Stimulated activated naive B cell treated with anti-CD40 and anti-IgM and Interleukin-4, amounts not matched to agents 10 μg/mL and 1 μg/mL and 100 μg/mL, for 72 hours (primary cell): ENCODE measurements at regions not wholly inside any gene's neighbourhood (a gene's known extent, or its start where the extent isn't known, plus 50 kb on each side); places are given as distances from the start of the nearest gene placed in this dataset.
A peak's percentile ranks its signal among the peaks of the same experiment; 100 is the strongest.

Experiments
- ATAC-seq, 2 donors: fragments of 150-1000 bp; cut with Tn5 transposase; replicated peaks; 2 replicates each; pipeline ENCODE4 v1.10.0; 2021; ENCODE audit warnings: moderate library complexity in 1 of 2
- DNase-seq: peaks from one replicate; pipeline ENCODE4 v3.0.0; 2021
- H3K27ac Mint-ChIP-seq: one replicate; pipeline ENCODE4 v1.8.0; 2022; ENCODE audit warnings: mild to moderate bottlenecking, mixed read lengths
- H3K27me3 Mint-ChIP-seq, 2 donors: one replicate each; pipeline ENCODE4 v1.8.0; 2022; ENCODE audit warnings: mixed read lengths in 2 of 2
- H3K36me3 Mint-ChIP-seq, 2 donors: one replicate each; pipeline ENCODE4 v1.8.0; 2022; ENCODE audit warnings: mixed read lengths in 2 of 2, mild to moderate bottlenecking in 1 of 2
- H3K4me1 Mint-ChIP-seq, 2 donors: one replicate each; pipeline ENCODE4 v1.8.0; 2022; ENCODE audit warnings: mixed read lengths in 2 of 2, mild to moderate bottlenecking in 1 of 2
- H3K4me3 Mint-ChIP-seq, 2 donors: one replicate each; pipeline ENCODE4 v1.8.0; 2022; ENCODE audit warnings: mild to moderate bottlenecking in 2 of 2, mixed read lengths in 2 of 2, moderate library complexity in 1 of 2
- H3K9me3 Mint-ChIP-seq, 2 donors: one replicate each; pipeline ENCODE4 v1.8.0; 2022; ENCODE audit warnings: mixed read lengths in 2 of 2, mild to moderate bottlenecking in 1 of 2

DNA sequence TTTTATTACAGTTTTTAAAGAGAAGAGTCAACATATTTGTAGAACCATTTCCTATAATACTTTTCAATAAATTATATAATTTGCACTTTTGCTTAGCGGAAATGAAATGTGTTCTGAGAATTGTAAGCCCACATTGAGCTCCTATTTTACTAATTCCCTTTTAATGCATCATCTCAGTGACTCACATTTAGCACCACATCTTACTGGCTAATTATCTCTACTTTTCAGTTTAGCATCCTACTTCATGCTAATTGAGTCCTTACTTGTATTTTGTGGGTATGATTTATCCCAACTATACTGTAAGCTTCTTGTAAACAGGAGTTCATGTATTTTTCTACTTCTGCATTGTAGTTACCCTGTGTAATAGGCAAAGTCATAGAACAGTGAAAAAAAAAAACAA lies 67.5 kb downstream of the TMX1 start:
- Mint-ChIP-seq H3K9me3 (peaks cover 0 to 2% of the 10 kb centered on the region in 2 donors), H3K4me3 (no peak overlapping the region), H3K27me3 (peaks cover 0 to 13% of the 10 kb centered on the region in 2 donors), H3K4me1 (peaks cover 0 to 3% of the 10 kb centered on the region in 2 donors), H3K36me3 (no peaks in the 10 kb centered on the region), H3K27ac (no peak overlapping the region)
- ATAC-seq (no peak), DNase-seq (no peak)

DNA sequence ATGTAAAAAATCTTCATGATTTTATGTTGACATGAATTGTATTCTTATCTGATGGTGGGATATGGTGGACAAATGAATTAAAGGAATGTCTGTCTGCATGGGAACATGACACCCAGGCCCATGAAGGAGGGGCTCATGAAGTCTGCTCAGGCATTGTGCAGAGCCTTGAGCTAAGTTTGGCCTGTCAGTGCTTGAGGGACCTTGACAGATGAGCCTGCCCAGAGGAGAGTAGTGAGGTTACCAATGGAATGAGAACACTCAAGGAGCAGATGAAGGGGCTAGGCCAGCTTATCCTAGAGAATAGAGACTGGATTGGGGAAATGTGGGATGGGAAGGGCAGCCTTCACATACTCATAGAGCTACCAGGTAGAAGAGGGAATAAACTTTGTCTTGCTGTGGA lies 68.8 kb downstream of the TMX1 start:
- Mint-ChIP-seq H3K27ac (no peak overlapping the region), H3K9me3 (peaks cover 0 to 2% of the 10 kb centered on the region in 2 donors), H3K4me1 (no peaks in the 10 kb centered on the region), H3K27me3 (peaks cover 0 to 13% of the 10 kb centered on the region in 2 donors), H3K36me3 (no peaks in the 10 kb centered on the region), H3K4me3 (no peak overlapping the region)
- ATAC-seq (no peak), DNase-seq (no peak)

DNA sequence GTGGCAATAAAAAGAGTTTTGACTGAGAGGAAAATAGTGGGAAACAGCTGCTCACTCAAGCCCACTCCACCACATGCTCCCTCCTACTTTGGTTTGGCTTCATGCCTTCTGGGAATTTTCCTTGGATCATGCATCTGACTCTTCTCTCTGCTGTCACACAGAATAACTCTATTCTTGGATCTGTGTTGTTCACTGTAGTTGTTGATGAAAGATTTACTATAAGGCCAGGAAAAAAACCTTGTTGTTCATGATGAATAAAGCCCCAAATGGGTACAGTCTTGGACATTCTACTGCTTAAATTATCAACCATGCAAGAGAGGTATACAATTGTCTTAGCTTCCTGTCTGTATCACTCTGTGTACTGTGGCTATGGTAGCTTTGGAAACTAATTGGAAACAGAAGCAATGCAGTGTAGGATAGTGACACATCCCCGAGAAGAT lies 70.5 kb downstream of the TMX1 start:
- no peak overlapping the region for H3K4me3 Mint-ChIP-seq

DNA sequence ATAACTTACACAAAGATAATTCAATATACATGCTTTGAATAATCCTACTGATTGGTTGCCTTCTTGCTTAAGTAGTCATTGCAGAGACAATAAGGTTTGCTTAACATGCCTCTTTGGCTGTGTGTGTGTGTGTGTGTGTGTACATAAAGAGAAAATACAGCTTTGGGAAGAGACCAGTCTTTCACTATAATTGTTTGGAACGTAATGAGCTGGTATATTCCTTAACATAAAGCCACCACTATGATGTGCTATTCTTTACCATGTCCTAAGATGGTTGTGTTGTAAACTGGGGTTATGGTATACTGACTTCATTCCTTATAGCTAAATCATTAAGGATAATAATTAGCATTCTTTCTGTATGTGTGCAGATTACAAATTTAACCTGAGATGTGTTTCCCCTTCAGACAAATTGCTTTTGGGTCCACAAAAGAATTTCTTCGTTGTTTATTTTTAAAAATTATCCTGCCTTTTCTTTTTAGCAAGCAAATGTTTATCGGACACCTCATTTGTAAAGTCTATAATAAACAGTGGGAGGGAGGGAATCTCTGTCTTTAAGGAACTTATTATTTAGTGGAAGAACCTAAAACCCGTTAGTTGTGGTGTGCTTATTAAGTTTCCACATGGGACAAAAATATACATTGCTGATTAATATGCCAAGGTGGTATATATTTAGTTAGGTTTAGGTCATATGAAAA lies 74.4 kb downstream of the TMX1 start:
- Mint-ChIP-seq H3K4me3 (no peak overlapping the region), H3K9me3 (no peaks in the 10 kb centered on the region), H3K36me3 (no peaks in the 10 kb centered on the region), H3K27me3 (peaks cover 0 to 13% of the 10 kb centered on the region in 2 donors), H3K4me1 (no peaks in the 10 kb centered on the region), H3K27ac (no peak overlapping the region)
- no peak for DNase-seq
- no peak for ATAC-seq

More for the DNA sequence above, 70.5 kb downstream of the TMX1 start:
- Mint-ChIP-seq H3K27ac (no peak overlapping the region), H3K9me3 (peaks cover 0 to 2% of the 10 kb centered on the region in 2 donors), H3K36me3 (no peaks in the 10 kb centered on the region), H3K27me3 (peaks cover 0 to 13% of the 10 kb centered on the region in 2 donors), H3K4me1 (no peaks in the 10 kb centered on the region)
- DNase-seq: no peak
- no peak for ATAC-seq

DNA sequence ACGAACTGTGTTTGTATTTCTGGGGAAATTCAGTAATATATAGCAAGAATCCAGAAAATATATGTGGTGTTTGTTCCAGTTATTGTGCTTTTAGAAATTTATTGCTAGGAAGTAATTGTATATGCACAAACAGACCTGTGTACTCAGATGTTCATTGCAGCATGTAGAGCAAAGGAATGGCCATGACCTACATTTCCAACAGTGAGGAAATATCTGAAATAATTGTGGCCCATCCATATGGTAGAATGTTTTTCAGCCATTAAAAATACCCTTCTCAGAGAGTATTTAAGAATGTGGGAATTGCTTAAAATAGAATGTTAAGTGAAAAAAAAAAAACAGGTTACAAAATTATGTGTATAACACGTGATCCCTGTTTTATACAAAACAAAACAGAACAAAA lies 77.3 kb downstream of the TMX1 start:
- Mint-ChIP-seq H3K36me3 (no peaks in the 10 kb centered on the region), H3K4me3 (no peak overlapping the region), H3K27me3 (no peaks in the 10 kb centered on the region), H3K27ac (no peak overlapping the region), H3K9me3 (no peaks in the 10 kb centered on the region), H3K4me1 (no peaks in the 10 kb centered on the region)
- ATAC-seq (no peak), DNase-seq (no peak)

DNA sequence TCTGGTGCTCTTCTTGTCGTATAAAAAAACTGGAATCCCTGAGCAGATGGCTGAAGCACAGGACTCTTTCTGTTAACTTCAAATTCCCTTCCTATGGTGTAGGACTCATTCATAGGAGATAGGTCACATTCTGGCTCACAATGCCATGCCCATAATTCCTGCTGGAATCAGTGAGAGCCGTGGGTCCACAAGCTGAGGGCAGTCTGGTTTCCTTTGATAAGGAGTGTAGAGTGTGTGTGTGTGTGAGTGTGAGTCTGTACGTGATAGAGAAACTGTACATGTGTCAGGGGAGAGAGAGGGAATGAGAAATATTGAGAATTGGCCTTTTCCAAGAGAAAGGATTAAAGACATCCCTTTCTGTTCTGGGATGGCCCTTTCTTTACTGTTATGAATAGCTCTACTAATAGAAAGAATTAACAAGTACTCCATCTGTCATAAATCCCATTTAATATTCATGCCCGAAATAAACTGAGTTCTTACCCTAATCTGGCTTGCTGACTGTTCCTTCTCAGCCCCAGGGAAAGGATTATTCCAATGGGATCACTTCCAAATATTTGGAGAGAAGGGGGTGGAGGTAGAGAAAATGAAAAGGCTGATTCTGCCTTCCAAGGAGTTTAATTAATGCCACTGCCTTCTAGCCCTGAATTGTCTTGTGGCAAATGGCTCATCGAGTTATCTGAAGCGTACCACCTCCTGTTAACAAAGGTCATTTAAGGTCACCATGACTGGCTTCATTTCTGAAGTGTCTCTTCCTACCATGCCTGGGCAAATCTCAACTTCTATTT lies 79.0 kb downstream of the TMX1 start:
- DNase-seq (no peak), ATAC-seq (peak in 1 of 2 donors; percentile 48)
- no peak overlapping the region for H3K4me3 Mint-ChIP-seq
- H3K4me1 Mint-ChIP-seq: no peaks in the 10 kb centered on the region
- no peaks in the 10 kb centered on the region for H3K36me3 Mint-ChIP-seq
- H3K27ac Mint-ChIP-seq: no peak overlapping the region
- no peaks in the 10 kb centered on the region for H3K9me3 Mint-ChIP-seq
- H3K27me3 Mint-ChIP-seq: no peaks in the 10 kb centered on the region

DNA sequence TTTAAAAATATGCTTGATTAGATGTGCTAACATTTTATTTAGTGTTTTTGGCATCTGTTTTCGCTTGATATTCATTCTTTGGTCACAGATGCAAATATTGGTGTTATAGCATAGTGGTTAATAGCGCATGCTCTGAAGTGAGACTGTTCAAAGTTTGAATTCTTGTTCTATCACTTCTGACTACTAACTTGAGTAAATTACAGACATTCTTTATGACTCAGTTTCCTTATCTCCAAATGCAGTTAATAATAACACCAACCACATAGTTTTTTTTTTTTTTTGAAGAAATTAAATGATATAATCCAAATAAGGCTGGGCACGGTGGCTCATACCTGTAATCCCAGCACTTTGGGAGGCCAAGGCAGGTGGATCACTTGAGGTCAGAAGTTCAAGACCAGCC lies 81.0 kb downstream of the TMX1 start:
- peaks cover 6 to 7% of the 10 kb centered on the region in 2 donors for H3K27me3 Mint-ChIP-seq
- no peak overlapping the region for H3K4me3 Mint-ChIP-seq
- no peak overlapping the region for H3K27ac Mint-ChIP-seq
- H3K36me3 Mint-ChIP-seq: no peaks in the 10 kb centered on the region
- no peak for ATAC-seq
- DNase-seq: no peak
- no peaks in the 10 kb centered on the region for H3K9me3 Mint-ChIP-seq
- no peaks in the 10 kb centered on the region for H3K4me1 Mint-ChIP-seq

DNA sequence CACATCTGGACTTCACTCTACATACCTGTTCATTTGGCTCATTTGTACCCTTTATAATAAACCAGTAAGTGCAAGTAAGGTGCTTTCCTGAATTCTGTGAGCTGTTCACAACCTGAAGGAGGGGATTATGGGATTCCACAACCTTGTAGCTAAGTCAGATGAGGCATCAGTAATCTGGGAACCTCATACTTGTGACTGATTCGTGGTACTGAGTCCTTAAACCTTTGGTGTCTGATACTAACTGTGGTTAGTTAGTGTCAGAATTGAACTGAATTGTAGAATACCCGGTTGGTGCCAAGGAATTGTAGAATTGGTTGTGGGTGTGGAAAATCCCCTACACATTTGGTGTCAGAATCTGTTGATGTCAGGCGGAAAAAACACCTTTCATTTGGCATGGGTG lies 83.4 kb downstream of the TMX1 start:
- H3K4me3 Mint-ChIP-seq: no peak overlapping the region
- H3K4me1 Mint-ChIP-seq: no peaks in the 10 kb centered on the region
- H3K9me3 Mint-ChIP-seq: no peaks in the 10 kb centered on the region
- ATAC-seq (peak in 1 of 2 donors; percentile 48), DNase-seq (no peak)
- no peaks in the 10 kb centered on the region for H3K36me3 Mint-ChIP-seq
- no peak overlapping the region for H3K27ac Mint-ChIP-seq
- peaks cover 20 to 23% of the 10 kb centered on the region in 2 donors for H3K27me3 Mint-ChIP-seq

DNA sequence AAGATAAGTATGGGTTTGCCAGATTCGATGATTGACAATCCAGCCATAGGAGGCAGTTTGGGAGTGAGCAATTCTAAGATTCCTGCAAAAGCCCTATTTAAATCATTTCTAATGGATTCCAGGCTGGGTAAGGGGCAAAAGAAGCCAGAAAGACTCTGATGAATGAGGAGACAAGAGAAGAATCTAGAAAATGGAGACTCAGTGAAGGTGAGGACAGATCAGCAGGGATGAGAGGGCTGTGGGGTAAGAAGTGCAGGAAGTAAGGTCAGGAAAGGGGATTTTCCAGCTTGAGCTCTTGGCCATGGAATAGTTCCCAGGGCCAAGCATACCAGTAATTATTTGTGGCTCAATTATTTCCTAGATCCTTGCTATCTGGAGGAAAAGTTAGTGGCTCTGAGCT lies 87.3 kb downstream of the TMX1 start:
- H3K4me3 Mint-ChIP-seq: no peak overlapping the region
- peaks cover 23 to 32% of the 10 kb centered on the region in 2 donors for H3K27me3 Mint-ChIP-seq
- H3K27ac Mint-ChIP-seq: no peak overlapping the region
- no peaks in the 10 kb centered on the region for H3K9me3 Mint-ChIP-seq
- DNase-seq: no peak
- no peak for ATAC-seq
- H3K36me3 Mint-ChIP-seq: no peaks in the 10 kb centered on the region
- H3K4me1 Mint-ChIP-seq: peaks cover 2 to 6% of the 10 kb centered on the region in 2 donors

DNA sequence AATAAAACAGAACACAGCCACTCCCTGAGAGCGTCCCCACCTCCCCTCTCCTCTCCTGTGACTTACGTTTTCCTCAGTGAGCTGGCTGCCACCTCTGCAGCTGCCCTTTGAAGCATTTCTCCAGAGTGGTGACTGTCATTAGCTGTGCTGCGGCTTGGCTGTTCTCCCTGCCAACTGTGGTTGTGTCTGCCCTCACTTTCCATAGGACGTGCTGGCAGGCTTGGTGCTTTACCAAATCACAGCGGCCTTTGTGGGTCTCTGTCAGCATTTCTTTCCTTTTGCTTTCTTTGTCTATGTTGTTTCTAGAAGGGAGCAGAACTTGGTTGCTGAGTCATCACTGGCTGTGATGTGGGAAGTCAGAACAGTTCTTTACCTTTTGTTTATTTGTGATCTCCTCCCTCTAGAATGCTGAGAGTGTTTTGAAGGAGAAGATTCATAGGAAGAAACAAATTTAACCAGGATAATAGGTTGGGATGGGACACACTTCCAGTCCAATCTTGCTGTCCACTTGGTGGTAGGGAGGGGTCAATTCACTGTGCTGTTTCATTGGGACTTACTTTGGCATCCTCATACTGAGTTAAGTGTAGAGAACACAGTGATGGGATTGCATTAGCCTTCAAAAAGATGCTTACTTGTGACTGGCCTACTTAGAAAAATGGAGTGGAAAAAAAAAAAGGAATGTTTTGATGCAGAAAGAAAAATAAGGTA lies 88.2 kb downstream of the TMX1 start:
- no peak overlapping the region for H3K27ac Mint-ChIP-seq
- H3K27me3 Mint-ChIP-seq: peaks cover 28 to 32% of the 10 kb centered on the region in 2 donors
- DNase-seq: no peak
- peaks cover 2 to 6% of the 10 kb centered on the region in 2 donors for H3K4me1 Mint-ChIP-seq
- H3K4me3 Mint-ChIP-seq: no peak overlapping the region
- peak; percentile 15 to 20 for ATAC-seq
- H3K36me3 Mint-ChIP-seq: no peaks in the 10 kb centered on the region
- H3K9me3 Mint-ChIP-seq: no peaks in the 10 kb centered on the region

DNA sequence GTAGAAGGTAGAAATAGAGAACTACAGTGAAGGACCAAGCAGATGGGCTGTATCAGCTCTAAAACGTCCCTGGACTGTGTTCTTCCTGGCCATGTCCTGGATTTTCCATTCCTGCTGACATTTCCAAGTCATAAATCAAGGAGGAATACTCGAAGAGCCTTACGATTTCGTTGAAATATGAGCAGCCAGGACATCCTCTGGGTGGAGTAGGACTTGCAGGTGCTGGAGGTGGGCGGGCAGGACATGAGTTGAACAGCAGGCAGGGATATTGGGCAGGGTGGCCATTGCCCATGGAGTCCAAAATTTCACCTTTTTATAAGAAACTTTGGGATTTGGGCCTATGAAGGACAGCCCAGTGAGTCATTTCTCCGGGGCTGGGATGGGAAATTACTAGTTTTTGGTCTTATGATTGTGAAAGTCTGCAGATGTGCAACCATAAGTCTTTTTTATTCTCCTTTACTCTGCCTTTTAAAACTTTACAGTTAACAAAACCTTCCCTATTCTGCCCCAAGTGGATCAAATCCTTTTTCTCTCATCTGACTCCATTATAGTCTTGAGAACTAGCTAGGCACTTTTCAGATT lies 88.8 kb downstream of the TMX1 start:
- no peak overlapping the region for H3K4me3 Mint-ChIP-seq
- no peak overlapping the region for H3K27ac Mint-ChIP-seq
- no peak for DNase-seq
- ATAC-seq: no peak
- H3K36me3 Mint-ChIP-seq: no peaks in the 10 kb centered on the region
- peaks cover 29 to 32% of the 10 kb centered on the region in 2 donors for H3K27me3 Mint-ChIP-seq
- H3K9me3 Mint-ChIP-seq: no peaks in the 10 kb centered on the region
- peaks cover 2 to 6% of the 10 kb centered on the region in 2 donors for H3K4me1 Mint-ChIP-seq

DNA sequence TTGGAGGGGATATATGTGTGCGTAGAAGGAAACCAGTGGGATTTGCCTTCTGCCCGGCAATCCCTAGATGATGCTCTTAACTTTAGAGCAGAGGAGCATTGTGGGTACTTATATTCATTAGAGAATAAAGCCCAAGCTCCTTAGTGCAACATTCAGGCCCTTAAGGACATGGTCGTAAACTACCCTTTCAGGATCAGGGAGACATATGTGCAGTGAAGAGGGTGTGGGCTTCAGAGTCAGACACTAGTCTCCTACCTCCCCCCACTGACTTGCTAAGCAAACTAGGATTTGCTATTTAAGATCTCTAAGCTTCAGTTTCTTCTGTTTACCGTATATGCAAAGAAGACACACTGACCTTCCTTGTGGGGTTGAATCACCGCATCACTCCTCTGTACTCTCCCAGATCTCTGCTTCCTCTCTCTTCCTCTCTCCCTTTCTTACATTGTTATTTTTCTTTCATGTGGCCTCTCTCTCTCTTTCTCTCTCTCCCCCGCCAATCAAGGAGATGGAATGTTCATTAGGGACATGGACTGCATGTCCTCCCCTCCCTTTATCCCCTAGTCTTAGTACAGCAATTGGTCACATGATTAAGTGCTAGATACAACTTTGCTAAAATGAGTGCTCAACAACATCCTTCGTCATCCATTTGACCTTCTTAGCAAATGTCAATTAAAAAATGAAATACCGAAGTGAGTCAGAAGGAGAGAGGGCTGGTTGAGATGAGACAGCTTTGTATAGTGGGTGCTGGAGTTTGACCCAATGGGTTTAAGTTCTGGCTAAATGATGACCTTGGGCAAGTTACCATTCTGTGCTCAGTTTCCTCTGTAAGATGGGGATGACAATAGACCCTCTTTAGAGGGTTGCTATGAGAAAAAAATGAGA lies 91.7 kb downstream of the TMX1 start:
- Mint-ChIP-seq H3K36me3 (no peaks in the 10 kb centered on the region), H3K4me3 (peak overlapping the region in 1 of 2 donors; percentile 11), H3K27me3 (peaks cover 23% of the 10 kb centered on the region in 2 donors), H3K27ac (no peak overlapping the region), H3K9me3 (no peaks in the 10 kb centered on the region), H3K4me1 (peaks cover 2 to 6% of the 10 kb centered on the region in 2 donors)
- ATAC-seq (peak; percentile 68 to 72), DNase-seq (no peak)

DNA sequence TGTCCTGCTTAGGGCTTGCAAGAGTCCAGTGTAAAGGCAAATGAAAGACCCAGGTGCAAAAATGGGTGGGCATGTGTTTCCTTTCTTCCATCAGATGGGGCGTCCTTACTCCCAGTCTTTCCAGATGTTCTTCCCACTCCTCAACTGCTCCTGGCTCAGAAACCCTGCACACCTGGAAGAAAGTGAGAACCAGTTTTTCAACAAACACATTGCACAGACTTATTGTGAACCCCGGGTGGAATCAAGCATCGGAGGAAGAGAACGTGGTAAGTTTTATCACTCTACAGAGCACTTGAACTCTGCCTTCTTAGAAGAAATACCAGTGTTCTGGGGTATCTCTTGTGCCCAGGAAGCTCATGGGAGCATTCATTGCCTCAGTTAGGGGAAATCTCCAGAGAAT lies 93.3 kb downstream of the TMX1 start:
- ATAC-seq (no peak), DNase-seq (no peak)
- H3K9me3 Mint-ChIP-seq: no peaks in the 10 kb centered on the region
- no peak overlapping the region for H3K4me3 Mint-ChIP-seq
- peaks cover 11 to 12% of the 10 kb centered on the region in 2 donors for H3K27me3 Mint-ChIP-seq
- H3K27ac Mint-ChIP-seq: no peak overlapping the region
- H3K4me1 Mint-ChIP-seq: peaks cover 2 to 6% of the 10 kb centered on the region in 2 donors
- H3K36me3 Mint-ChIP-seq: no peaks in the 10 kb centered on the region
